ENCODE measurements at regions not wholly inside any gene's neighbourhood (a gene's known extent, or its start where the extent isn't known, plus 50 kb on each side); places are given as distances from the start of the nearest gene placed in this dataset.

DNA sequence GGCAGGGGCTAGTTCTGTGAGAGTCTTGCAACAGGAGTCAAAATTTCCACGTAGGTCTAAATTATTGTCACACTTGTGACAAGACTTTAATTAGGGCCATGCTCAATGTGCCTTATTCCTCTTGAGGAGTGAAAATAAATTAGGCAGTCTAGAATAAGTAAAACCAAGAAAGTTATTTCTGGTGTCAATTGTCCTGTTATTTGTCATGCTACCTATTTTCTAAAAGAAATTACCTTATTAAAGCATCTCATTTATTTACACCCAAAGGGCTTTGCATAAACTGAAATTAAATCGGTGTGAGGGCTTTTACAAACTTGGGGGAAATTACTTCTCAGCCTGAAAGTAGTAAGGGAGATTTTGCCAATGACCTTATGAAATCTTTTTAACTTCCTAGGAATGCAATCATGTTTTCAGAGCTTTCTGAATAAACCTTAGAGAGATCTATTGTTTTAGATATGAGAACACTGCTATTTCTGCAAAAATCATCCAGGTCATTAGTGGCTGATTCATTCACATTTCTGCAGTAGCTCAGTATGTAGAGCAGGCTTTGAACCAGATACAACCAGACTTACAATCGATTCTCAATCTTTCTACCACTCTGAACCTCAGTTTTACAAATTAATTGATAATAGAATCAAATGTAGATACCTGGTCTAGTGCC is 221.2 kb upstream of the SAMSN1 start:
- H3K4me1 ChIP-seq (ENCODE audit: control insufficient read depth in 1 of 2, insufficient read depth in 1 of 2, low read depth in 1 of 2, low read length in 1 of 2), result peaks cover 7 to 8% of the 10 kb centered on the region in 2 experiments
- no peak overlapping the region for H3K27ac ChIP-seq
- H3K9me3 ChIP-seq, result no peaks in the 10 kb centered on the region
- H3K4me3 ChIP-seq (ENCODE audit: low read depth in 1 of 2, low read length in 1 of 2), result no peak overlapping the region
- no peaks in the 10 kb centered on the region for H3K36me3 ChIP-seq
- H3K27me3 ChIP-seq, result no peaks in the 10 kb centered on the region
- TF ChIP-seq, protein P1, sequence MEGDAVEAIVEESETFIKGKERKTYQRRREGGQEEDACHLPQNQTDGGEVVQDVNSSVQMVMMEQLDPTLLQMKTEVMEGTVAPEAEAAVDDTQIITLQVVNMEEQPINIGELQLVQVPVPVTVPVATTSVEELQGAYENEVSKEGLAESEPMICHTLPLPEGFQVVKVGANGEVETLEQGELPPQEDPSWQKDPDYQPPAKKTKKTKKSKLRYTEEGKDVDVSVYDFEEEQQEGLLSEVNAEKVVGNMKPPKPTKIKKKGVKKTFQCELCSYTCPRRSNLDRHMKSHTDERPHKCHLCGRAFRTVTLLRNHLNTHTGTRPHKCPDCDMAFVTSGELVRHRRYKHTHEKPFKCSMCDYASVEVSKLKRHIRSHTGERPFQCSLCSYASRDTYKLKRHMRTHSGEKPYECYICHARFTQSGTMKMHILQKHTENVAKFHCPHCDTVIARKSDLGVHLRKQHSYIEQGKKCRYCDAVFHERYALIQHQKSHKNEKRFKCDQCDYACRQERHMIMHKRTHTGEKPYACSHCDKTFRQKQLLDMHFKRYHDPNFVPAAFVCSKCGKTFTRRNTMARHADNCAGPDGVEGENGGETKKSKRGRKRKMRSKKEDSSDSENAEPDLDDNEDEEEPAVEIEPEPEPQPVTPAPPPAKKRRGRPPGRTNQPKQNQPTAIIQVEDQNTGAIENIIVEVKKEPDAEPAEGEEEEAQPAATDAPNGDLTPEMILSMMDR (IDR thresholded peaks at IDR 0.05), result no peak

GRCh38 chr21:14766241-14766640 is 220.1 kb upstream of the SAMSN1 start:
- TF ChIP-seq, protein P1 (IDR thresholded peaks at IDR 0.05), result no peak
- Histone ChIP-seq H3K4me3 (ENCODE audit: low read depth in 1 of 2, low read length in 1 of 2) (no peak overlapping the region), H3K36me3 (no peaks in the 10 kb centered on the region), H3K4me1 (ENCODE audit: control insufficient read depth in 1 of 2, insufficient read depth in 1 of 2, low read depth in 1 of 2, low read length in 1 of 2) (peaks cover 8% of the 10 kb centered on the region in 2 experiments), H3K27ac (no peak overlapping the region), H3K9me3 (no peaks in the 10 kb centered on the region), H3K27me3 (no peaks in the 10 kb centered on the region)

DNA sequence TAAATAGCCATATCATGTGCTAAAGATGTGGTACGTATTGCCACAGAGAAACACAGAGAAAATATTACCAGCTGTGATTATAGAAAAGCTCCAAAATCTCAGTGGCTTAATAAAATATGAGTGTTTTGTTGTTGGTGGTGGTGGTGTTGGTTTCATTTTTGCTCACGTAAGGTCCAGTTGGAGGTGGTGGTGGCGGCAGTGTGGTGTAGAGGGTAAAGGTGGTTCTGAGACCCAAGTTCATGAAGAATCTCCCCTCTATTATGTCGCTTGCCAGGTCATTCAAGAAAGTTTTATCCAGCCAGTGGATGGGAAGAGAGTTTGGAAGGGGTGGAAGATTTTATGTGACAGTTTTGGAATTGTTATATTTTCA is 217.6 kb upstream of the SAMSN1 start:
- Histone ChIP-seq H3K36me3 (no peaks in the 10 kb centered on the region), H3K27ac (peak overlapping the region; percentile 74), H3K4me1 (ENCODE audit: control insufficient read depth in 1 of 2, insufficient read depth in 1 of 2, low read depth in 1 of 2, low read length in 1 of 2) (peaks cover 8% of the 10 kb centered on the region in 2 experiments), H3K27me3 (no peaks in the 10 kb centered on the region), H3K9me3 (no peaks in the 10 kb centered on the region), H3K4me3 (ENCODE audit: low read depth in 1 of 2, low read length in 1 of 2) (no peak overlapping the region)
- TF ChIP-seq, protein P1 (IDR thresholded peaks at IDR 0.05), result no peak

DNA sequence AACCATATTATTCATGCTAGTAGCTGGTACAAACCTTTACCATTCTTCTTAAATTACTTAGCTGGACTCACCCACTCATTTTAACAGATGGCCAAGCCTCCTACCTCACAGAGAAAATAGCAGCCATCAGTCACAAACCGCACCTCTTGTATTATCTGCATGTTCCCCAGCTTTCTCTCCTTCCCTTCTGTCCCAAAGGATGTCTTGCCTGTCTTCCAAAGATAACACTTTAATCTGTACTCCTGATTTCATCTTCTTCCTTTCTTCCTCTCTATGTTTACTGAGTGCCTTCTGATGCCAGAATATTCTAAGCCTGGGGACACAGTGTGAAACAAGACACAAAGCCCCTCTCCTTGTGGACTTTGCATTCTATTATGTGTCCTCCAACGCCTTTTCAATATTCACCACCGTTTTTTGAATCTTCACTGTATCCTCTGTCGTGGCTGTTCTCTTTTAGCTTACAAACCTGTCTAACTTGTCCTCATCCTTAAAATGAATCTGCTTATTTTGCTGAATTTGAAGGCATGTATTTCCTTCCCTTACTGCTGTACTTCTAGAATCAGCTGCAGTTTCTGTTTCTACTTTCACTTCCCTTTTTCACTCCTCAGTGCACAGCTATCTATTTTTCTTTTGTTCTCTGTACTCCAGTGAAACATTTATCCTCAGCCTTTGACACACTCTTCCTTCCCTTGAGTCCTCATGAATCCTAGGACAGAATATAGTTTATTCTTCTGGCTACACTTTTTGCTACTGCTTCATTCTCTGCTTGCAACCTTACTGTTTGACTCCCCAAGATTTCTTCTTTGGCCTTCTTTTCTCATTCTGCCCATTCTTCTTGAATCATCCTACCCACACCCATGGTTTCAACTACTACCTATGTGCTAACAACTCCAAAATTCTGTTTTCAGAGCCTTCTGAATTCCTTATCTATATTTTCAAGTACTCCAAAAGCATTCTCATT is 216.9 kb upstream of the SAMSN1 start:
- H3K4me3 ChIP-seq (ENCODE audit: low read depth in 1 of 2, low read length in 1 of 2), result peak overlapping the region in 1 of 2 experiments; percentile 10
- H3K27me3 ChIP-seq, result no peaks in the 10 kb centered on the region
- H3K9me3 ChIP-seq, result no peaks in the 10 kb centered on the region
- TF ChIP-seq, protein P1 (IDR thresholded peaks at IDR 0.05), result no peak
- peaks cover 8% of the 10 kb centered on the region in 2 experiments for H3K4me1 ChIP-seq (ENCODE audit: control insufficient read depth in 1 of 2, insufficient read depth in 1 of 2, low read depth in 1 of 2, low read length in 1 of 2)
- H3K27ac ChIP-seq, result peak overlapping the region; percentile 74
- no peaks in the 10 kb centered on the region for H3K36me3 ChIP-seq

DNA sequence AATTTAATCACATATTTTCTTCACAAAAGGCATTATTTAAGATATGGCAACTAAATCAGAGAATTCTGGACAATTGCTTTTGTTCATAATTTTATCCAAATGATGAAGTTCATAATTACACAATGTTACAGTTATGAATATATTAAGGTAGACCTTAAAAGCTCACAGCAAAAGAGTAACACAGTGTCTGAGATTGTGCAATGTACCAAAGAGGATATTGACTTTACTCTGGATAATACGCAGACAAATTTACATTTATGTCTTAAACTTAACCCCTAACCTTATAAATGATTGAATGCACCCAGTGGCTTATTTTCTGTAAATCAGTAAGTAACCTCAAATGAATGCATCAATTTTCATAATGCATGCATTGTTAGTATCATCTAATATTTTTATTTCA is 216.2 kb upstream of the SAMSN1 start:
- Histone ChIP-seq H3K9me3 (no peaks in the 10 kb centered on the region), H3K4me3 (ENCODE audit: low read depth in 1 of 2, low read length in 1 of 2) (no peak overlapping the region), H3K27me3 (no peaks in the 10 kb centered on the region), H3K36me3 (no peaks in the 10 kb centered on the region), H3K27ac (no peak overlapping the region), H3K4me1 (ENCODE audit: control insufficient read depth in 1 of 2, insufficient read depth in 1 of 2, low read depth in 1 of 2, low read length in 1 of 2) (peaks cover 8% of the 10 kb centered on the region in 2 experiments)
- TF ChIP-seq, protein P1 (IDR thresholded peaks at IDR 0.05), result no peak

All from neutrophil (primary cell).